Stimulated activated CD4-positive, alpha-beta T cell treated with anti-CD3 and anti-CD28 coated beads, Interleukin-2, amount 100 ng/mL, for 4 hours (primary cell): ENCODE measurements at regions not wholly inside any gene's neighbourhood (a gene's known extent, or its start where the extent isn't known, plus 50 kb on each side); places are given as distances from the start of the nearest gene placed in this dataset.

Experiments used
- DNase-seq: peaks from one replicate; pipeline ENCODE4 v3.0.0-alpha.2; 2020; ENCODE audit warnings: low read depth

DNA sequence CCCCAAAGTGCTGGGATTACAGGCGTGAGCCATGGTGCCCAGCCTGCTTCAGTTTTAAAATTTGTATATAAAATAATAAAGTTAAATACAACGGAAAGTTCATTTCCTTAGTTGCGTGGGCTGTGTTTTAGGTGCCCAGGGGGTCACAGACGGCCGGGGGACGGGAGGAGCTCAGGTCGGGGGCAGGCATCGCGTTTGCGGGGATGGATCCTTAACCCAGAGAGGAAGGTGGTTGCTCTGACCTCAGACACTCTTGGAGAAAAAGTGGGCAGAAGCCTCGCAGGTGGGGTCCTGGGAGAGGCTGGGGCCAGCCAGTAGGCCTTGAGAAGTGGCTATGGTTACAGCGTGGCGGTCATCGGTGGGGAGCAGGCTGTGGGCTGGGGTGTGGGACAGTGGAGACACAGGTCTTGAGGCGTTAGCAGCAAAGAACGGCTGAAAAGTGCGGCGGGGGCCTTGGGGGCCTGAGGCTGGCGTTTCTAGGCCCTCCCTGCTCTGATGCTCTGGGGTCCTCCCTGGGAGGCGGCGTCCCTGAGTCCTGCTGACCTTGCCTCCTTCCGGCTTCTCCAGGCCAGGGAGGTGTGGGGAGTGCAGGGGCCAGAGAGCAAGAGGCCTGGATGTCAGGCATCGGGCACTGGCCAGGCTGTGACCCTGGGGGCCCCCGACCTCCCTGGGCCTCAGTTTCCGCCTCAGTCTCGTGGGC lies 54.4 kb downstream of the UNCX start:
- DNase-seq: no peak

DNA sequence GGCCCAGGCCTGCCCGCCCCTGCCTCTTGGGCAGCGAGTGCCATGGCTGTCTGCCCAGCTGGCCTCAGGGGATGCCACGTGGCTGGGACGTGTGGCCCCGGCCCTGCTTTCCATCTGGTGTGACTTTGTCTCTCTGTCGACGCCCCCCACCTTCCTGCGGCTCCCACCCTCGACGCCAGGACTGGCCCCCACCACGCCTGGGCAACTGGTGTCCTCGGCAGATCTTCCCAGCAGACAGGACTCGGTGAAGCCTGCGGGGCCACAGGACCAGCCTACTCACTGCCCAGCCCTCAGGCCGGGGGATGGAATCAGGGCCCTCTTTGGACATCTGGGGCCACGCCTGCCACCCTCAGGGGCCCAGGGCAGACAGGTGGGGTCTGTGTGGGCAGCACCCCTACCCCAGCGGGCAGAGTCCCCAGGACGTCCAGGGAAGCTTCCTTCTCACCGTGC lies 55.1 kb downstream of the UNCX start:
- DNase-seq: no peak

DNA sequence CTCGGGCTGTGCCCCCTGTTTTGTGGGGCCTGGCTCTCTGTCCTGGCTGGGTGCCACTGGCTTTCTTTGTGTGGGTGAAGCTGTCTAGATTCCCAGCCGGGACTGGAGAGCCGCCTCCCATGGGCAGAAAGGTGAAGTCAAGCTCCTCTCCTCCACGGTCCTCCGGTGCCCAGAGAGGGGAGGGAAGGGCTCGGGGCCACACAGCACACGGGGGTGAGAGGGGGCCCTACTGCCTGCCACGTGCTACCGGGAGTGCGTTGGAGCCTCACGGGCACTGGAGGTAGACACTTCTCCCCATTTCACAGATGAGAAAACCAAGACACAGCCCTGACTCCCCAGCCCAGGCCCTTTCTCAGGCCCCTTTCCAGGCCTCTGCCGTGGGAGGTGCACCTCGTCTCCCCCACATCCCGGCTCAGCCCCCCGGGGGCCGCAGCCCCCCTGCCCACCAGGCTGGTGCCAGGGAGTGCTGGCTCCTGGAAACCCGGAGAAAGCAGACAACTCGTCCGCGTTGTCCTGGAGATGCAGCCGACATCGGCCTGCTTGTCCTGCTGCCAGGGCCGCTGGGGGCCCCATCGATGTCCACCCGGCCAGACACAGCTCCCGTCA lies 55.8 kb downstream of the UNCX start:
- no peak for DNase-seq

DNA sequence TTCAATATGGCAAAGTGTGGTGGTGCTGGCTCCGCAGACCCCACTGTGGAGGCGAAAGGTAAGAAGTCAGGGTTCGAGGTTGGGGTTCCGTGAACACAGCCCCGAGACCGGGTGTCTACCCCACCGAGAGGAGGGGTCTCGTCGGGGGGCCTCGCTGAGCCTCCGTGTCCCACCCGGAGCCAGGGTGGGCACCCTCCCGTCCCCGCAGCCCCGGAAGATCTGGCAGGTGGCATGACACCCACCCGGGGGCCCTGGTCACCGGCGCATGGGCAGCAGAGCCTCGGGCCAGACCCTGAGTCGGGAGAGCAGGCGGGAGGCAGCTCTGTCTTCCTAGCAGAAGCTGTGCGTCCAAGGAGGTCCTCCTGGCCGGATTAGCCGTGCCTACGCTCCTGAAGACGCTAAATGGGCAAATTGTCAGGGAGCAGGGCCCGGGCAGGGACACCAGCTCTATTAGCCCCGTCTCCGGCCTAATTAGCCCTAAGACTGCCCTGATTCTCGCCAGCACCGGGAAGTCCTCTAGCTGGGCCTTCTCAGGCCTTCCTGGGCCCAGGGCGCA lies 56.4 kb downstream of the UNCX start:
- no peak for DNase-seq

DNA sequence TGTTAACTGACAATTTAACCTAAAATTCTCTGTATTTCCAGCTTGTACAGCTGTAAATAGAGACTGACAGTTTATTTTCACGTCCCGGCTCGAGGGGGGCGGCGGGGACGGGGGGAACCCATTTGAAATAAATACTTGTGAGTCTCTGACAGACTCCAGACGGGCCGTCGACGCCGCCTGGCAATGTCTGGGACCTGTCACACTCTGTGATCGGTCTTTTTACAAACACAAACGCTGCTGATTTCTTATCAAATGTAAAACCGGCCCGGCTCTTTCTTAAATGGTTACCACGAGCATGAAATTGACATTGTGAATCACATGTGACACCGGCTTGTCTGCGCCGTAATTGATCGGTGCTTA lies 57.0 kb downstream of the UNCX start:
- no peak for DNase-seq

DNA sequence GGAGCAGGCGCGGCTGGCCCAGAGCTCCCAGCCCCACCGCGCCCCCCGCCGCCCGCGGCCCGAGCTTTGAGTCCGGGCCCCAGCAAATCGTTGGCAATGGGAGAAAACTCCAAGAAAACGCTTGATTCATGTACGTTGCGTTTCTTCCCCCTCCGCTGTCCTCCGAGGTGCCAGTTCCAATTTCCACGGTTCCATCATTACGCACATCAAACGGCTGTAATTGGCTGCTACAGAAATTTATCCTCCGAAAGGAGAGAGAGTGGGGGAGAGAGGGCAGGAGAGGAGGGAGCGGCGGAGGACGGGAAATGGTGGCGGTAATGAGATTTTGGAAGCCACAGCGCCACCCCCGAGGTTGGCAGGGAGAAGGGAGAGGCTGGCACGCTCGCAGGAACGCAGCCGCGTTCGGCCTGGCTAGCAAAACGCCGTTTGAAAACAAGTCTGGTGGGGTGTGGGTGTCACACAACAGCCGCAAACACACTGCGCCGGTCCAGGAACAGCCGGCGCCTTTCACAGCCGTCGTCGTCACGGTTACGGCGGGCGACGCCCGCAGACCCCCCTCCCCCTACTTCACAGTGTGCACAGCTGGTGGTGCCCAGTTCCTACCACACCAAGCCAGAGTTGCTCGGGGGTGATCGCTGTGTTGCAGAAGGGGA lies 57.5 kb downstream of the UNCX start:
- no peak for DNase-seq

DNA sequence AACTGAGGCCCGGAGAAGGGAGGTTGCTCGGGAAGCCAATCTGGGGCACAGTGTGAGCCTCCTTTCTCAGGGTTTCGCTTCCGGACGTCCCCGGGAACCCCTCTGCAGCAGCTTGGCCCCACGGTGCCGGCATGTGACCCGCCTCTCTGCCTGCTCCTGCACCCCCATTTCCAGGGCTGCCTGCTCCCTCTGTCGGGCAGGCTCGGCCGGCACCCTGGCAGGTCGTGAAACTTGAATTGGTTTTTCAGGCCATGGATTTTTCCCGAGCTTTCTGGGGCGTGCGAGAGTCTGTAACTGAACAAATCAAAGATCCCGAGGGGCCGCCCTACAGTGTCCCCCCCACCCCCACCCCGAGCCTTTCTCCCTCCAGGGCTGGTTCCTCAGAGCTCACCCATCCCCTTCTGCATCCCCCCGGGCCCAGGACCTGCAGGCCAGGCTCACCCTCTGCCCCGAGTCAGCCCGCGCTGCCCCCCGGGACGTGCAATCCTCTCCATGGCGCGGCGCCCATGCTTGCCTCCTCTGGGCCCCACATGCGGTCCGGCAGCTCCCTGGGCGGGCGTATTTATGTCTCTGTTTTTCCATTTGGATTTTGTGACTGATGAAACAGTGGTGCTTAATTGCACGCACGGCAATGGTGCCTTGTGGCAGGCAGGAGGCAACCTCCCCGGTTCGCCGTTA lies 58.1 kb downstream of the UNCX start:
- no peak for DNase-seq

DNA sequence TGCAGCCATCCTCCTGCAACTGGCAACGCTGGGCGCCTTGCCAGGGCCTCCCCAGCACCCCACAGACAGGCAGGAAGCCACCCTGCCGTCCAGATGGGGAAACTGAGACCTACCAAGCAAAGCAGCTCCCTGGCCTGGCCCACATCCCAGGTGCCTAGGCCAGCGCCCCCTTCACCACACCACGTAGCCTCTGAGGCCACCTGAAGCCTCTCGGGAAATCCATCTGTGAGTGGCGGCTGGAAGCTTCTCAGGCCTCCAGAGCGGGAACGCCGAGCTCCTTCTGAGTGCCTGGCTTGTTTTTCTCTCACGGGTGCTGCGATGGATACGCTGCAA lies 58.7 kb downstream of the UNCX start:
- no peak for DNase-seq

DNA sequence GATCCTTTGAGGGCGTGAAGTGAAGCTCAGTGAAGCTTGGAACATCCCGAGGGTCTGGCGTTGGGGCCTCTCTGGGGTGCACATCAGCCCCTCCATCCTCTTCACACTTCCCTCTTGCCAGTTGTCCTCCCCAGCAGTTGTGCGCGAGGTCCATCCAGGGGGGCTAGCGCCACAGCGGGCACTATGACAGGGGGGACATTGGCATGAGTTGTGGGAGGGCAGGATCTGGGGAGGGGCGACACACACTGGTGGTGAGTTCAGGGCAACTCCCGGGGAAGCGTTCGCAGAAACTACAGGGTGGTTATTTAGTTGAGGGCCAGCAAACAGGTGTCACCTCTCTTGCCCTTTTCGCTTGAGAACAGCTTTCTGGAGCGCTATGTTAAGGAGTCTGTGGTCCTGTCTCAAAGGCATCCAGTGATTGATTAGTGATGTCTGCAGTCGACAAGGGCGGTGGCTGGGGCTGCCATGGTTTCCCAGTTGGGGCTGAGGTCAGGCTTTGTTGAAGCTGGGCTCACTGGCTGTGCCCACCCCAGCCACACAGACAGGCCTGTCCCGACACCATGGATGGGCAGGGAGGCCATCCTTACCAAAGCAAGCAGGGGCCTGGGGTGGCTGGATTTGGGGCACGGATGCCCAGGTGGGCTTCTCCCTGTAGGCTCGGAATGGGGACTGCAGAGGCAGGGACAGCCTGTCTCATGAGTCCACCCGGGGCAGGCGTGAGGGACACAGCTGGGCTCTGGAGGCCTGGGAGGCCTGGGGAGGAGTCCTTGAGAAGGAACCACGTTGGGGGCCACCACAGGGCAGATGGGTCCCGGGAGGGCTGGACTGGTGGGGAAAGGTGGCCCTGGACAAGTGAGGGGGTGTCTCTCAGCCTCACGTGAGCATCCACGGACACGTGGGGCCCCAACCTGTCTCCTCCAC lies 59.4 kb downstream of the UNCX start:
- DNase-seq: no peak

DNA sequence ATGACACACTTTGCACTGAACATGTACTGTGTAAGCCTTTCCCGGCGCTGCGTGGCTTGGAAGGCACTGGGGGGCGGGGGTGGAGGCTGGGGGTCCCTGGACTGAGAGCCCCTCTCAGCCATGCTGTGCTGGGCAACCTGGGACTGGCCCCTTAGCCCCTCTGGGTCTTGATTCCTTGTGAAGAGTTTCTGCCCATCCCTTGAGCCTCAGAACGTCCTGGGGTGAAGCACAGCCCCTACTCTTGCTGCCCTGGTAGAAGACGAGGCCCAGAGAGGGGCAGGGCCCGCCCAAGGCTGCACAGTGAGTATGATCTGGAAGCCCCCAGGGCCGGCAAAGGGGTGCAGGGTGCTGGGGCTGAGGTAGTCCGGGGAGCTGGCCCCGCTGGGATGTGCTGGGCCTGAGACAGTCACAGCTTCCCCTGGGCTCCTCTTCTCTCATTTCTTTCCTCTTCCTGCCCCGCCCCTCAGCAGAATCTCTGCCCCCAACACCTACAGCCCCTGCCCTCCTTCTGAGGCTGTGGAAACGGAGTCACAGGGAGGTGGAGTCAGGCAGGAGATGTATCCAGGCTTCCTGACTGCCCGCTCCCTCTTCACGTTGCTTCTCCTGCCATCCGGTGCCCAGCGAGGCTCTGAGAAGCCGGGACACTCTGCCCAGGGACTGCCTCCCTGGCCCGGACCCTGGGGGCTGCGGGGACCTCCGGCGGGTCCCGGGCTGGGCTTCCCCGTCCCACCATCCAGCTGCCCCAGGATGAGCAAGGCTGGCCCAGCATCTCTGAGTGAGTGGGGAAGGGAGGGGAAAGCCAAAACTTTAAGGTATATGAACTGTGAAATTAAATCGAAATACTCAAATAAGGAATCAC lies 60.5 kb downstream of the UNCX start:
- no peak for DNase-seq

DNA sequence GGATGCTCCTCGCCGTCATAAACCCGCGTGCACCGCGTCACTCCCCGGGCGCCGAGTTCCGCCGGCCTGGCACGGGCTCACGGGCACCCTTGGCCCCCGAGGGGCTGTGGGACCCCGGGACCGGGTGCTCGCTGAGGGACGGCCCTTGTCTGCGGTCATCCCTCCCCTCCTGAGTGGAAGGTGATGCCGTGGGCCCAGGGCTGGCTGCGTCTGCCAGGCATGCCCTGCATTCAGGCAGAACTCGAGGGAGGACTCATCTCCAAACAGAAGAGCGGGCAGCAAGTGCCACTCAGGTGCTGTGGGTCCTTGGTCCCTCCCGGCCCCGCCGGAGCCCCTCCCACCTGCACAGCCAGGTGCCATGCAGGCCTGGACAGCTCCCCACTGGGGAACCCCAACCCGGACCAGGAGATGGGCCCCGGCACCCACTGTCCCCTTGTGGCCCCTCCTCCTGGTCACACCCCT lies 61.3 kb downstream of the UNCX start:
- no peak for DNase-seq

DNA sequence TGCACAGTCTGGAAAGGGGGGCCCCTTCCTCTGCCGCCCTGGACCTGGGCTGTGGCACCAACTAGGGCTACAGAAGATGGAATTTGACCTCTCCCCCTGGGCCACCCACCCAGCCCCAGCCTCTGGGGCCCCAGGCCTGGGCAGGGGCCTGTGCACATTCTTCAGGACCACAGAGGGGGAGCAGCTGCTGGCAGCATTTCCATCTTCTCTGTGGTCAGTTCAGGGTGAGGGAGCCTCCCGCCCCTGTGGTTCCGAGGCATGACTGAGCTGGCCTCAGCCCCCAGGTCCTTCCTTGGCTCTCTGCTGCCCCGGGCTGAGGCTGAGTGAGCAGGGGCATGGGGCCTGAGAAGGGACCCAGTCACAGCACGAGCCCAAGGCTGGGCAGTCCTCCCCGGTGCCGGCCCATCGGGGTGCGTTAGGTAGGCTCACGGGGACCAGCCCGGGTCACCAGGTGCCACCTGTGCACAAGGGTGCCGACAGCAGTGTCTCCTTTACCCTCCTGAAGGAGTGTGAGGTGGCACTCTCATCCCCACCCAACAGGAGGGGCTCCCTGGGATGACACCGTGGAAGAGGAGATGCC lies 63.2 kb downstream of the UNCX start:
- no peak for DNase-seq

DNA sequence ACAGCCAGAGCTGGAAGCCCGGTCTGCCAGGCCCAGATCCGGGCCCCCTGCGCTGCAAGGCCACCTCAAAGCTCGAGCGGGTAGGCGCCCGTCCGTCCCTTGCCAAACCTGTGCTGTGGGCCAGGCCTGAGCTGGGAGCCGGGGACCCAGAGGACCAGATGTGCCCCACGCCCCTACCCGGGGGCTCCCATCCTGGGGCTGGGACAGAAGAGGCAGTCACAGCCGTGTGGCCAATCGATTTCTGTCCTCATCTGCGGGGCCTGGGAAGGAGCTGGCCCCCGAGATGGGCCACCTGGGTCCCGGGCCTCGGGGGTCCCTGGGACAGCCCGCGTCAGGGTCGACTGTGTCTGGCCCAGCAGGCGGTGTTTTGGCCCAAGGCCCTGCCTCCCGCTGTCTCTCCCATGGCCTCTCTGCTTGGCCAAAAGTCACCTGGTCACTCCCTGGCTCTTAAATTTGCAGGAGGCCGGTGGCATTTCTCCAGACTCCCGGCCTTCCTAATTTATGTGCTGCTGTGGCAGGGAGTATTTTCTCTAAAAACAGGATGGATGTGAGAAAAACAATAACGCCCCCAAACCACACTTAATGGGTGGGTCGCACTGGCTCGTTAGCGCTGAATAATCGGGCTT lies 63.8 kb downstream of the UNCX start:
- DNase-seq: no peak

DNA sequence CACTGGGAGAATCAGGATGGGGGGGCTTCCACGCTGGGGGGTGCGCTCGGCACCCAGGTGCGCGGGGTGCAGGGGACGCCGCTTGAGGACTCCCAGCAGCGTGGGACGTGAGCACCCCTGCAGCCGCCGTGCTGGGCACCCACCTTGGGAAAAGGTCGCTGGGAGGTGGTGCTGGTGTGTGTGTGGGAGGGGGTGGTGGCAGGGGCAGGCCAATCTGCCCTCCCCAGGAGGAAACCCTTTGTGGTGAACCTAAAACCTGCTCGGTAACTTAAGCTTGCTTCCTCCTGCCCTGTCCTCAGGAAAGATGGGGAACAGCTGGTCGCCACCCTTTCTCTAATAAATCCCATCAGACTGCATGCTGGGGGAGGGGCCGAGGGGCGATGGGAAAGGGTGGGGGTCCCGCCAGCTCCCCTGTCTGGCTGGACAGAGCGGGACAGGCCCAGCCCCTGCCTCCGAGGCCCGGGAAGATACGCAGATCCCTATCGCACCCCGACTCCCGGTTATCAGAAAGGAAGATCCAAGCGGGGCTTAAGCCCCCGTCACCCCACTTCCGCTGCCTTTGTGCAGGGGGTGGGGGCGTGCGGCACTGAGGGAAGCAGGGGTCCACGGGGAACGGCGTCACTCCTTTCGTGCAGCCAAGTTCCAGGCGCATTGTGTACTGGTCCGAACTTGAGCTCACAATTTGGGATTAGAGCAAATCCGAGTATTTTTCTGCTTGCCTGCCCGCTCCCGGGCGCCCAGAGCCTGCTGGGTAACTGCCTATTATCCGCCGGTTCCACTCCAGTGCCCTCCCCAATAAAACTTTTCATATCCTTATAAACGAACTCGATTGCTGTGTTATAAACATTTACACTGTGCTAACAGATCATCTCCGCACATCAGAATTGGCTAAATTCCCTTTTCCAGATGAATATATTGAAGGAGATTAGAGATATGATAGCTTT lies 64.6 kb downstream of the UNCX start:
- no peak for DNase-seq

DNA sequence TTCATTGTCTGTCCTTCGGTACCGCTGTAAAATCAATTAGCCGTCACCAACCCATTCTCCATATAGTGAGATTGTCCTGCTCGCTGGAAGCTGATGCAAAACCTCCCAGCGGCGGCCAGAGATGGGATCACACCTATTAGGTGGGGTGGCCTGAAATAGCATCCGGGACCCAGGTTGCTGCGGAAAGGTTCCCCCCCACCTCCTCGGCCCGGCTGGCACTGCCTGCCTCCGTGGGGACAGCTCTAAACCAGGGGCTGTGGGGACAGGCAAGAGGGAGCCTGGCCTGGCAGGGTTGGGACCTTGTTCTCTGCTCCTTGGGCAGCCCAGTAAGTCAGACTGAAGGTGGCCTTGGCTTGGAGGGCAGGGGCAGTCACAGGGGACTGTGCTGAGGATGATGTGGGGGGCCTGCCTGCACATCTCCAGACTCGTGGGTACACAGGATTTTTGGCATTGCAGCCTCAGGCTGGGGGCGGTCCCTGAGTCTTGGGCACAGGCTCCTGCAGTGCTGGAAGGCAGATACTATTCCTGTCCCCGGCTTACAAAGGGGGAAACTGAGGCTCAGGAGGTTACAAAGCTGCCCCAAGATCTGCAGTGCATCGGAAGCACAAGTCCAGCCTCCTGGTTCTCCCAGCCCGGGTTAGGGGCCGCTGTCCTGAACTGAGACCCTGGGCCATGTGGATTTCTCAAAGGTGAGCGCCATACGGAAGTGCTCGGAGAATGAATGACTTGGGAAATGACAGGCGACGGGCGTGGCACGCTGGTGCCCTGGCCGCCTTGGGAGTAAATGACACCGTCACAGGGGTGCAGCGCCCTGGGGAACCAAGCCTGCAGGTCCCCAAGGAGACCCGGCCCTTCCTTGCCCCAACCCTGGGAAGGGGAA lies 65.6 kb downstream of the UNCX start:
- no peak for DNase-seq

DNA sequence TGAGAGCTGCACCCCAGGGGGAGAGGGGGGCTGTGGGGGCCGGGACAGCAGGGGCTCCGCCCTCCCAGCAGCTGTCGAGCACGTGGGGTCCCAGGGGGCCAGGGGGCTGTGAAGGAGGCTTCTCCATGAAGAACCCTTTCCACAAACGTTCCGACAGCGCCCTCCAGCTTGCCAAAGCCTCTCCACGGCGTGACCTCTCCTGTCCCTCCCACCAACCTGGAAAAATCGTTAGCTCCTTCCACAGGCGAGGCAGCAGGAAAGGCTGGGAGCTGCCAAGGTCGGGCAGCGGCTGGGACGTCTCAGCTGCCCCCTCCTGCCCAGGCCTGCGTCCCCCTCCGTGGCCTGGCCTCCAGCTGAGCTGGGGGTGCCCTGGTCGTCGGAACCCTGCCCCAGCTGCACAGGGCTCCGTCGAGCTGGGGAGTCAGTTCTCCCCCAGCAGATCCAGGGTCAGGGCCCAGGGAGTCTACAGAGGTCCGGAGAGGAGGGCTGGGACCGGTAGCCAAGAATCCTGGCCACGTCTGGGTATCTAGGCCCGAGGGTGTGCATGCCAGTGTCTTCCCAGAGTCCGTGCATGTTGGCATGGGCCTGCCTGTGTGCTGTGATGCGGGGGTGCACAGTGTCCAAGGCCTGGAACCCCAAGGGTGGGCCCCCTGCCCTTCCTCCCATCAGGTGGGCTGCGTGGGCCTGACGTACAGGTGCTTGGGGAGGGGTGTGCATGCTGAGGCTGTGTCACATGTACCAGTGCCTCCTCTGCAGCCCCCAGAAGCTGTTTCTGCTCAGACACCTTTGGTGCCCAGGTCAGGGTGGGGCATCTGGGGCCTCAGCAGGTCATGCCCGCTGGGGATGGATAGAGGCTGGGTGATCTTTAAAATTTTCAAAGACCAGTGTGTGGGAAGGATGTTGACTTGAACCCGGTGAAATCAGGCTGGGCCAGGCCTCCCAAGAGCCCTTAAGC lies 66.5 kb downstream of the UNCX start:
- DNase-seq: no peak

DNA sequence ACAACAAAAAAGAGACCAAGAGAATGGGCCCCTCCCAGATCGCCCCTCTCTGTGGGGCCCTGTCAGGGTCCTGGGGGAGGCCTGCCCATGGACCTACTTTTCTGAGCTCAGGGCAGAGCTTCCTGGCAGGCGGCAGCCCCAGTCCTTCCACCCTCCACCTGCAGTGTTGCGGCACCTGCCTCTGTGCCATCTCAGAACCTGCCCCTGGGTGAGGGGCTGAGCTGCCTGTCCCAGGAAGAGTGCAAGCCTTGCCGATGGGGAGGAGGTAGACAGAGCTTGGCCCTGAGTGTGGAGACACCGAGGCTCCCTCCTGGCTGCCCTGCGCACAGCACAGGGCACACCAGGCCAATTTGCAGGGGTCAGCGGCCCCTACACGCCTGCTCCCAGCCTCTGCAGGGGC lies 67.5 kb downstream of the UNCX start:
- no peak for DNase-seq
